ENCODE measurements at regions not wholly inside any gene's neighbourhood (a gene's known extent, or its start where the extent isn't known, plus 50 kb on each side); places are given as distances from the start of the nearest gene placed in this dataset.
A peak's percentile ranks its signal among the peaks of the same experiment; 100 is the strongest.
"Not testable (repeated sequence)": the region's sequence is repeated elsewhere in the genome, so short reads cannot be mapped to it uniquely, and the experiment has no call there.

GRCh38 chr3:32042867-32043266, 61.3 kb downstream of the ZNF860 start:
- H3K4me3 ChIP-seq (ENCODE audit: low read depth, low read length); DNase-seq (ENCODE audit: low read depth): not testable (repeated sequence)

GRCh38 chr3:32045091-32045915, 61.1 kb upstream of the GPD1L start:
- TF ChIP-seq CTCF (conservative IDR thresholded peaks at IDR 0.05; ENCODE audit: low read depth, low read length): peak; percentile 6
- peak; percentile 82 for DNase-seq (ENCODE audit: low read depth)
- peak overlapping the region; percentile 20 for H3K4me3 ChIP-seq (ENCODE audit: low read depth, low read length)

- TF ChIP-seq CTCF (conservative IDR thresholded peaks at IDR 0.05; ENCODE audit: low read depth, low read length): no peak
- no peak for DNase-seq (ENCODE audit: low read depth)
- no peak overlapping the region for H3K4me3 ChIP-seq (ENCODE audit: low read depth, low read length)
These were observed 60.3 kb upstream of the GPD1L start for GRCh38 chr3:32046102-32046501.

GRCh38 chr3:32048487-32049182, 57.8 kb upstream of the GPD1L start:
- DNase-seq (ENCODE audit: low read depth): no peak
- H3K4me3 ChIP-seq (ENCODE audit: low read depth, low read length): no peak overlapping the region
- no peak for TF ChIP-seq CTCF (conservative IDR thresholded peaks at IDR 0.05; ENCODE audit: low read depth, low read length)

GRCh38 chr3:32049916-32050315, 56.5 kb upstream of the GPD1L start:
- no peak overlapping the region for H3K4me3 ChIP-seq (ENCODE audit: low read depth, low read length)
- TF ChIP-seq CTCF (conservative IDR thresholded peaks at IDR 0.05; ENCODE audit: low read depth, low read length): no peak
- DNase-seq (ENCODE audit: low read depth): no peak

GRCh38 chr3:32052230-32052629, 54.2 kb upstream of the GPD1L start:
- not testable (repeated sequence) for H3K4me3 ChIP-seq (ENCODE audit: low read depth, low read length); DNase-seq (ENCODE audit: low read depth)

- not testable (repeated sequence) for H3K4me3 ChIP-seq (ENCODE audit: low read depth, low read length); DNase-seq (ENCODE audit: low read depth)
These were observed 53.6 kb upstream of the GPD1L start for GRCh38 chr3:32052851-32053250.

- TF ChIP-seq CTCF (conservative IDR thresholded peaks at IDR 0.05; ENCODE audit: low read depth, low read length): no peak
- no peak overlapping the region for H3K4me3 ChIP-seq (ENCODE audit: low read depth, low read length)
- DNase-seq (ENCODE audit: low read depth): no peak
These were observed 49.7 kb upstream of the GPD1L start for GRCh38 chr3:32056559-32057290.

Data from choroid plexus epithelial cell (primary cell).